ENCODE measurements at regions not wholly inside any gene's neighbourhood (a gene's known extent, or its start where the extent isn't known, plus 50 kb on each side); places are given as distances from the start of the nearest gene placed in this dataset.

DNA sequence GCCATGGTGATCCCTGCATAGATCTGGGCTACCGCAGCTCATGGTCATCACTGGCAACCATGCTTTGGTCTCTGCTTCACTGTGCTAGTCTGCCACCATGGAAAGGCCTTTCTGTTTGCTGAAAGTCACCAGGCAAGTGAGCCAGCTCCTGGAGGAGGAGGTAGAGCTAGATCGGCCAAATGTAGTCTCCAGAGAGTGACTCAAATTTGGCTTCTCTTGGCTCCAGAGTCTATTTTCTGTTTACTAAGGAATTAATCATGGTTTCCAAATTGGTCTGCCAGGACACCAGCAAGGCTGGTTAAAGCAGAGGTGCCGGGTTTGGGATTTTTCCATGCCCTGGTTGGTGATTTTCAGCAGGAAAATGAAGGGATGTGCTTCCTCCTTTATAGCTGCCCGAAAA lies 52.7 kb upstream of the IVNS1ABP start:
- WGBS, 2 donors: 76 to 91% methylated on average over 4 of the region's 4 CpGs
- TF ChIP-seq CTCF (IDR thresholded peaks at IDR 0.05) (no peak), POLR2A (IDR thresholded peaks at IDR 0.05) (no peak)
- no peaks in the 10 kb centered on the region for H3K36me3 ChIP-seq (ENCODE audit: low read depth, missing control alignments)

GRCh38 chr1:185368913-185369491 lies 52.0 kb upstream of the IVNS1ABP start:
- DNase-seq: no peak
- no peak overlapping the region for H3K4me3 ChIP-seq
- no peaks in the 10 kb centered on the region for H3K36me3 ChIP-seq (ENCODE audit: low read depth, missing control alignments)
- 40 to 77% methylated on average over 1 of the region's 1 CpG for WGBS, 2 donors
- H3K4me1 ChIP-seq: no peaks in the 10 kb centered on the region
- H3K9me3 ChIP-seq: no peaks in the 10 kb centered on the region
- no peak overlapping the region for H3K27ac ChIP-seq
- intact Hi-C loops (cut with DNase I; ENCODE audit: low total_unique reads): no loop called here
- no peak for TF ChIP-seq POLR2A (IDR thresholded peaks at IDR 0.05)
- no peak for TF ChIP-seq CTCF (IDR thresholded peaks at IDR 0.05)
- no peaks in the 10 kb centered on the region for H3K27me3 ChIP-seq

More for the DNA sequence above, 52.7 kb upstream of the IVNS1ABP start:
- no peaks in the 10 kb centered on the region for H3K9me3 ChIP-seq
- no peaks in the 10 kb centered on the region for H3K4me1 ChIP-seq
- no peak overlapping the region for H3K4me3 ChIP-seq
- H3K27ac ChIP-seq: no peak overlapping the region
- H3K27me3 ChIP-seq: no peaks in the 10 kb centered on the region
- intact Hi-C loops (cut with DNase I; ENCODE audit: low total_unique reads): no loop called here
- DNase-seq: no peak

- H3K27ac ChIP-seq: no peak overlapping the region
- intact Hi-C loops (cut with DNase I; ENCODE audit: low total_unique reads): no loop called here
- 93 to 98% methylated on average over 3 of the region's 3 CpGs for WGBS, 2 donors
- no peaks in the 10 kb centered on the region for H3K4me1 ChIP-seq
- DNase-seq: no peak
- no peak for TF ChIP-seq POLR2A (IDR thresholded peaks at IDR 0.05)
- no peak for TF ChIP-seq CTCF (IDR thresholded peaks at IDR 0.05)
- no peak overlapping the region for H3K4me3 ChIP-seq
- no peaks in the 10 kb centered on the region for H3K9me3 ChIP-seq
- H3K36me3 ChIP-seq (ENCODE audit: low read depth, missing control alignments): no peaks in the 10 kb centered on the region
- no peaks in the 10 kb centered on the region for H3K27me3 ChIP-seq
Measured at GRCh38 chr1:185368313-185368855, 51.3 kb upstream of the IVNS1ABP start.

- H3K36me3 ChIP-seq (ENCODE audit: low read depth, missing control alignments): no peaks in the 10 kb centered on the region
- H3K27ac ChIP-seq: no peak overlapping the region
- no peaks in the 10 kb centered on the region for H3K27me3 ChIP-seq
- WGBS, 2 donors: 51 to 76% methylated on average over 6 of the region's 6 CpGs
- no peaks in the 10 kb centered on the region for H3K9me3 ChIP-seq
- H3K4me1 ChIP-seq: no peaks in the 10 kb centered on the region
- intact Hi-C loops (cut with DNase I; ENCODE audit: low total_unique reads): no loop called here
- DNase-seq: no peak
- no peak overlapping the region for H3K4me3 ChIP-seq
- no peak for TF ChIP-seq POLR2A (IDR thresholded peaks at IDR 0.05)
- no peak for TF ChIP-seq CTCF (IDR thresholded peaks at IDR 0.05)
Measured at GRCh38 chr1:185367218-185367617, 50.2 kb upstream of the IVNS1ABP start.

Small RNA genes lying in the stretch of these regions (small RNA-seq; reads per million reads assigned to genes)
- gene MCRIP2P2 (0 reads per million in 2 donors), gene RF00019 (0 reads per million in 2 donors), gene RNU7-183P (0 reads per million in 2 donors)
